ENCODE measurements at regions not wholly inside any gene's neighbourhood (a gene's known extent, or its start where the extent isn't known, plus 50 kb on each side); places are given as distances from the start of the nearest gene placed in this dataset.

- no peak for TF ChIP-seq CTCF (conservative IDR thresholded peaks at IDR 0.05; ENCODE audit: low read depth, low read length)
- no peak for TF ChIP-seq EZH2 (IDR thresholded peaks at IDR 0.05; ENCODE audit: borderline replicate concordance, low read depth, low read length, poor library complexity, severe bottlenecking)
These were observed 76.3 kb upstream of the ZRANB2 start for GRCh38 chr1:71157151-71157550.

All from A673 (cell line).